H4 (cell line): ENCODE measurements at regions not wholly inside any gene's neighbourhood (a gene's known extent, or its start where the extent isn't known, plus 50 kb on each side); places are given as distances from the start of the nearest gene placed in this dataset.
"Not testable (repeated sequence)": the region's sequence is repeated elsewhere in the genome, so short reads cannot be mapped to it uniquely, and the experiment has no call there.

Experiments
- DNase-seq: peaks from one replicate; pipeline ENCODE4 v3.0.0-alpha.2; 2015; ENCODE audit warnings: low spot score

GRCh38 chr11:36733721-36734120, 135.7 kb upstream of the RAG2 start:
- DNase-seq = not testable (repeated sequence)

- no peak for DNase-seq
Measured at GRCh38 chr11:36730761-36731160, 132.7 kb upstream of the RAG2 start.

GRCh38 chr11:36729825-36730224, 131.8 kb upstream of the RAG2 start:
- peak; percentile 16 for DNase-seq

- DNase-seq = no peak
Measured at GRCh38 chr11:36726420-36726819, 128.4 kb upstream of the RAG2 start.

GRCh38 chr11:36724742-36725385, 126.8 kb upstream of the RAG2 start:
- no peak for DNase-seq

- DNase-seq = no peak
Measured at GRCh38 chr11:36722421-36722820, 124.4 kb upstream of the RAG2 start.

GRCh38 chr11:36719358-36720107, 121.5 kb upstream of the RAG2 start:
- no peak for DNase-seq

- no peak for DNase-seq
Measured at GRCh38 chr11:36718451-36718850, 120.4 kb upstream of the RAG2 start.

- DNase-seq = no peak
Measured at GRCh38 chr11:36713715-36714114, 115.7 kb upstream of the RAG2 start.

- no peak for DNase-seq
Measured at GRCh38 chr11:36711104-36711825, 113.2 kb upstream of the RAG2 start.
